Left ventricle myocardium inferior (tissue), 1 donor: ENCODE measurements at regions not wholly inside any gene's neighbourhood (a gene's known extent, or its start where the extent isn't known, plus 50 kb on each side); places are given as distances from the start of the nearest gene placed in this dataset.

ENCODE experiments used
- DNase-seq: peaks from one replicate; pipeline ENCODE4 v3.0.0-alpha.2; 2020
- H3K27ac ChIP-seq: fragments of 200-600 bp; replicated peaks from 2 replicates; pipeline ENCODE4 v1.8.0; 2021
- H3K27me3 ChIP-seq: fragments of 200-600 bp; 2 replicates; pipeline ENCODE4 v1.8.0; 2021; ENCODE audit warnings: low read depth
- H3K36me3 ChIP-seq: fragments of 200-600 bp; 2 replicates; pipeline ENCODE4 v1.8.0; 2021
- H3K4me1 ChIP-seq: fragments of 200-600 bp; 2 replicates; pipeline ENCODE4 v1.8.0; 2021
- H3K4me3 ChIP-seq: fragments of 200-600 bp; 2 replicates; pipeline ENCODE4 v1.8.0; 2021; ENCODE audit warnings: mild to moderate bottlenecking, moderate library complexity
- H3K9me3 ChIP-seq: fragments of 200-600 bp; replicated peaks from 2 replicates; pipeline ENCODE4 v1.8.0; 2021
- CTCF ChIP-seq: fragments of 200-600 bp; IDR thresholded peaks from 2 replicates; pipeline ENCODE4 v1.8.0; 2021; ENCODE audit warnings: antibody characterized with exemption, mild to moderate bottlenecking, borderline replicate concordance
- intact Hi-C: fragments of 100-400 bp; cut with micrococcal nuclease; formaldehyde crosslinking; loops from one replicate; pipeline ENCODE4 v1.11.0; 2022
- donor health status: DM: no; HTN: yes; CAD: no; lungs with severe emphysema.

GRCh38 chr19:5237939-5238480 is 102.6 kb downstream of the PTPRS start:
- Histone ChIP-seq H3K4me1 (no peaks in the 10 kb centered on the region), H3K9me3 (no peaks in the 10 kb centered on the region), H3K27ac (no peak overlapping the region), H3K36me3 (peaks cover 29% of the 10 kb centered on the region), H3K27me3 (no peaks in the 10 kb centered on the region), H3K4me3 (no peak overlapping the region)
- no peak for DNase-seq
- TF ChIP-seq CTCF, result no peak
- intact Hi-C loops, result no loop called here

GRCh38 chr19:5237190-5237780 is 103.3 kb downstream of the PTPRS start:
- Histone ChIP-seq H3K9me3 (no peaks in the 10 kb centered on the region), H3K4me3 (no peak overlapping the region), H3K4me1 (no peaks in the 10 kb centered on the region), H3K27ac (no peak overlapping the region), H3K36me3 (peaks cover 29% of the 10 kb centered on the region), H3K27me3 (no peaks in the 10 kb centered on the region)
- no peak for TF ChIP-seq CTCF
- intact Hi-C loops, result no loop called here
- DNase-seq, result no peak

GRCh38 chr19:5235458-5236219 is 105.0 kb downstream of the PTPRS start:
- Histone ChIP-seq H3K4me1 (no peaks in the 10 kb centered on the region), H3K27me3 (no peaks in the 10 kb centered on the region), H3K36me3 (peaks cover 36% of the 10 kb centered on the region), H3K9me3 (no peaks in the 10 kb centered on the region), H3K27ac (no peak overlapping the region), H3K4me3 (no peak overlapping the region)
- DNase-seq, result no peak
- intact Hi-C loops, result no loop called here
- no peak for TF ChIP-seq CTCF

GRCh38 chr19:5234412-5234811 is 106.2 kb downstream of the PTPRS start:
- H3K36me3 ChIP-seq, result peaks cover 27% of the 10 kb centered on the region
- DNase-seq, result no peak
- intact Hi-C loops, result no loop called here

More at GRCh38 chr19:5234412-5234811, 106.2 kb downstream of the PTPRS start:
- H3K27ac ChIP-seq, result no peak overlapping the region
- no peak overlapping the region for H3K4me3 ChIP-seq
- no peaks in the 10 kb centered on the region for H3K27me3 ChIP-seq
- no peak for TF ChIP-seq CTCF
- no peaks in the 10 kb centered on the region for H3K4me1 ChIP-seq
- no peaks in the 10 kb centered on the region for H3K9me3 ChIP-seq
